ENCODE measurements at regions not wholly inside any gene's neighbourhood (a gene's known extent, or its start where the extent isn't known, plus 50 kb on each side); places are given as distances from the start of the nearest gene placed in this dataset.

- Histone ChIP-seq H3K36me3 (ENCODE audit: control insufficient read depth, insufficient read depth, low read length) (no peaks in the 10 kb centered on the region), H3K4me1 (replicated peaks in 1 of 2; ENCODE audit: control insufficient read depth in 2 of 2, insufficient read depth in 2 of 2, low read length in 2 of 2) (peaks cover 2 to 38% of the 10 kb centered on the region in 2 experiments; a peak in 4 of 5 replicates), H3K4me2 (ENCODE audit: insufficient read depth, low read length) (no peak overlapping the region), H3K27me3 (ENCODE audit: control insufficient read depth in 2 of 2, insufficient read depth in 2 of 2, low read length in 2 of 2) (no peaks in the 10 kb centered on the region; a peak in 1 of 5 replicates), H3K9me3 (replicated peaks; ENCODE audit: control insufficient read depth, insufficient read depth, low read depth, low read length) (no peaks in the 10 kb centered on the region), H3K4me3 (no peak overlapping the region), H3K9me1 (ENCODE audit: control insufficient read depth, insufficient read depth, low read length) (no peaks in the 10 kb centered on the region), H3K27ac (ENCODE audit: extremely low read depth, low read depth, low read length) (no peak overlapping the region), H4K20me1 (replicated peaks; ENCODE audit: control insufficient read depth, insufficient read depth, low read length) (no peaks in the 10 kb centered on the region), H2AFZ (ENCODE audit: low read depth, low read length) (no peak overlapping the region), H3K79me2 (ENCODE audit: control insufficient read depth, insufficient read depth, low read length) (no peaks in the 10 kb centered on the region), H3K9ac (ENCODE audit: insufficient read depth in 1 of 2, low read depth in 2 of 2, low read length in 2 of 2) (no peak overlapping the region)
- WGBS (ENCODE audit: insufficient coverage, low coverage, missing lambda C conversion rate): 44% methylated on average over 2 of the region's 2 CpGs
- intact Hi-C loops (cut with micrococcal nuclease): loop anchor here (5.0 kb wide), 1 partner anchor 154 kb away; no protein-coding TSS in a partner anchor
- ChIA-PET POLR2A (interaction anchor here (0.5 kb wide), 1 partner anchor 147 kb away, joined by 3 read pairs; no protein-coding TSS in a partner anchor), CTCF (ENCODE audit: low intra/inter-chr PET ratio) (no interaction called here)
- TF ChIP-seq HMGN3 (IDR thresholded peaks at IDR 0.05; ENCODE audit: borderline replicate concordance, extremely low read depth, insufficient read length, low read depth, low read length): no peak
- TF ChIP-seq BHLHE40 (IDR thresholded peaks at IDR 0.05; ENCODE audit: low read length): no peak
- no peak for TF ChIP-seq HDAC6 (IDR thresholded peaks at IDR 0.05; ENCODE audit: low read depth, low read length)
- no peak for TF ChIP-seq POU5F1 (IDR thresholded peaks at IDR 0.05; ENCODE audit: borderline replicate concordance, low read depth, low read length, partially characterized antibody)
- TF ChIP-seq NR4A1 (CRISPR knock-in tag; IDR thresholded peaks at IDR 0.05): no peak
- no peak for TF ChIP-seq NR4A1 (tag; IDR thresholded peaks at IDR 0.05)
- no peak for TF ChIP-seq ZFPM2 (CRISPR knock-in tag; IDR thresholded peaks at IDR 0.05)
- no peak for TF ChIP-seq TBL1XR1 (IDR thresholded peaks at IDR 0.05; ENCODE audit: low read length in 2 of 2)
- no peak for TF ChIP-seq CHD1 (IDR thresholded peaks at IDR 0.05; ENCODE audit: low read length)
- BruUV-seq (replicated peaks): no TSS peak
- FAIRE-seq: no peak
- no peak for ATAC-seq
- DNase-seq (ENCODE audit: extremely low read depth in 1 of 4, low spot score in 3 of 4): no peak
- in situ Hi-C loops (cut with MboI): no loop called here
These were observed 394.2 kb downstream of the EDEM1 start for GRCh38 chr3:5581743-5582142.
